Activated CD8-positive, alpha-beta memory T cell treated with anti-CD3 and anti-CD28 coated beads, Interleukin-2, amount 50 U/mL, for 24 hours (primary cell): ENCODE measurements at regions not wholly inside any gene's neighbourhood (a gene's known extent, or its start where the extent isn't known, plus 50 kb on each side); places are given as distances from the start of the nearest gene placed in this dataset.
"Not testable (repeated sequence)": the region's sequence is repeated elsewhere in the genome, so short reads cannot be mapped to it uniquely, and the experiment has no call there.

Experiments
- DNase-seq: peaks from one replicate; pipeline ENCODE4 v3.0.0-alpha.2; 2020; ENCODE audit errors: extremely low read depth

DNA sequence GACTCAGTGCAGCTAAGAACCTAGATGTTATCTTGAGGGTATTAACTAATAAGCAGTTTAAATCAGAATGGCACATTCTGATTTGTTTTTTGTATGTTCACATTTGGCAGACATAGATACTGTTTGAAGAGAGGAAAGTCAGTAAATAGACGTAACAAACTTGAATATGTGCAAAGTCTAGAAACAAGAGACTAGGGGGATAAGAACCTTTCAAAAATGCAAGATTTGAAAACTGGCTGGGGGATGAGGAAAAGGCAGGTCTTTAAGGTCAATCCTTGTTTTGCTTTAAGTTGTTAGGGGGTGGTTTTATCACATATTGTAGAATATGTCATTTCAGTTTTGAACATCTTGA lies 136.5 kb downstream of the ZNF92 start:
- not testable (repeated sequence) for DNase-seq

DNA sequence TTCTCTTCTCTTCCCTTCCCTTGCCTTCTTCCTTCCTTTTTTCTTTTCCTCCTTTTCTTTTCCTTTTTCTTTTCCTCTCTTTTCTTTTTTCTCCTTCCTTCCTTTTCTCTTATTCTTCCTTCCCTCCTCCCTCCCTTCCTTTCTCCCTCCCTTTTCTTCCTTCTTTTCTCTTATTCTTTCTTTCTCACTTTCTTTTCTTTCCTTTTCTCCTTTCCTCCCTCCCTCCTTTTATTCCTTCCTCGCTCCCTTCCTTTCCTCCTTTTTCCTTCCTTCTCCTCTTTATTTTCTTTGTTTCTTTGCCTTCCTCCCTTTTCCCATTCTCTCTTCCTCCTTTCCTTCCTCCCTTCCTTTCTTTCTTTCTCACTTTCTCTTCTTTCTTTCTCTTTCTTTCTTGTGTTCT lies 146.1 kb downstream of the ZNF92 start:
- DNase-seq = not testable (repeated sequence)

- DNase-seq = not testable (repeated sequence)
Measured at GRCh38 chr7:65545465-65546161, 172.0 kb downstream of the ZNF92 start.

DNA sequence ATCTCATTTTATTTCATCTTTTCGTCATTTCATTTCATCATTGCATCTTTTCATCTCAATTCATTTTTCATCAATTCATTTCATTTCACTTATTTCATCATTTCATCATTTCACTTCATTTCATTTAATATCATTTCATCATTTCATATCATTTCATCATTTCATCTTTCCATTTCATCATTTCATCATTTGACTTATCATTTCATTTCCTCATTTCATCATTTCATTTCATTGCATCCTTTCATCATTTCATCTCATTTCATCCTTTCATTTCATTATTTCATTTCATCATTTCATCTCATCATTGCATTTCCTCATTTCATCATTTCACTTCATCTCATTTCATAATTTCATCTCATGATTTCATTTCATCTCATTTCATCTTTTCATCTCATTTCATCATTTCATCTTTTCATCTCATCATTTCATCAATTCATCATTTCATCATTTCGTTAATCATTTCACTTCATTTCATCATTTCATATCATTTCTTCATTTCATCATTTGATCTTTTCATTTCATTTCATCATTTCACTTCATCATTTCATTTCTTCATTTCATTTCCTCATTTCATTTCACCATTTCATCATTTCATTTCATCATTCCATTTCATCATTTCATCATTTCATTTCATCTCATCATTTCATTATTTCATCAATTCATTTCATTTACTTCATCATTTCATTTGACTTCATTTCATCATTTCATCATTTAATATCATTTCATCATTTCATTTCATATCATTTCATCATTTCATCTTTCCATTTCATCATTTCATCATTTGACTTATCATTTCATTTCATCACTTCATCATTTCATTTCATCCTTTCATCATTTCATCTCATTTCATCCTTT lies 176.2 kb downstream of the ZNF92 start:
- not testable (repeated sequence) for DNase-seq

DNA sequence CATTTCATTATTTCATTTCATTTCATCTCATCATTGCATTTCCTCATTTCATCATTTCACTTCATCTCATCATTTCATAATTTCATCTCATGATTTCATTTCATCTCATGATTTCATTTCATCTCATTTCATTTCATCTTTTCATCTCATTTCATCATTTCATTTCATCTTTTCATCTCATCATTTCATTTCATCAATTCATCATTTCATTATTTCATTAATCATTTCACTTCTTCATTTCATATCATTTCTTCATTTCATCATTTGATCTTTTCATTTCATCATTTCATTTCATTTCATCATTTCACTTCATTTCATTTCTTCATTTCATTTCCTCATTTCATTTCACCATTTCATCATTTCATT lies 176.8 kb downstream of the ZNF92 start:
- not testable (repeated sequence) for DNase-seq

DNA sequence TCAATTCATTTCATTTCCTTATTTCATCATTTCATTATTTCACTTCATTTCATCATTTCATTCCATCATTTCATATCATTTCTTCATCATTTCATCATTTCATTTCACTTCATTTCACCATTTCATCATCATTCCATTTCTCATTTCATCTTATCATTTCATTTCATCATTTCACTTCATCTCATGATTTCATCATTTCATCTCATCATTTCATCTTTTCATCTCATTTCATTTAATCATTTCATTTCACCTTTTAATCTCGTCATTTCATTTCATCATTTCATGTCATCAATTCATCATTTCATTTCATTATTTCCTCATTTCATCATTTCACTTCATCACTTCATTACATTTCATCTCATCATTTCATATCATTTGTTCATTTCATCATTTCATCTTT lies 177.4 kb downstream of the ZNF92 start:
- not testable (repeated sequence) for DNase-seq

- DNase-seq = not testable (repeated sequence)
Measured at GRCh38 chr7:65554553-65555476, 181.2 kb downstream of the ZNF92 start.

- not testable (repeated sequence) for DNase-seq
Measured at GRCh38 chr7:65558584-65558983, 184.9 kb downstream of the ZNF92 start.

DNA sequence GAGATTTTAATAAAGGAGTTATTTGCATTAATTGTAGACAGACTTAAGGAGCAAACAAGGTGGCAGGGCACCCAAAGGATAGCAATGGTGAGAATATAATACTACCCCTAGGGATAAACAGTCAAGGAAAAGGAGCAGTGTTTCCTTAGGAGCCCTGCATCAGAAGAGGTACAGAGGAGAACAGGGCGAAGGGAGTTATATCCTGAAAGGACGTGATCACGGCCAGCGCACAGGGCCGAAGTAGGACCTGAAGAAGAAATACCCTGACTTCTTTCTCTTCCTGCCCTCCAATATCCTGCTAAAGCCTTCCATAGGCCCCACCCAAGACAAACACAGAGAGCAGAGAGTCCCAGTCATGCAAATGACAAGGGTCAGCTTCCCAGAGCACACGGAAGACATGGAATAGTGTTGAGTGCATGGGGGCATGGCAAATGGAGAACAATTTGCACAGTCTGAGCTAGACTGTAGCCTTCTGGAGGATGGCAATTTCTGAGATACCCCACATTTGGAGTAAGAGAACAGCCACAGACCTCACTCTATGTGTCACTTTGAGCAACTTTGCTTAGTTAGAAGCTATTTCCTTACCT lies 188.2 kb downstream of the ZNF92 start:
- DNase-seq = not testable (repeated sequence)

- DNase-seq = not testable (repeated sequence)
Measured at GRCh38 chr7:65562522-65562921, 188.9 kb downstream of the ZNF92 start.

DNA sequence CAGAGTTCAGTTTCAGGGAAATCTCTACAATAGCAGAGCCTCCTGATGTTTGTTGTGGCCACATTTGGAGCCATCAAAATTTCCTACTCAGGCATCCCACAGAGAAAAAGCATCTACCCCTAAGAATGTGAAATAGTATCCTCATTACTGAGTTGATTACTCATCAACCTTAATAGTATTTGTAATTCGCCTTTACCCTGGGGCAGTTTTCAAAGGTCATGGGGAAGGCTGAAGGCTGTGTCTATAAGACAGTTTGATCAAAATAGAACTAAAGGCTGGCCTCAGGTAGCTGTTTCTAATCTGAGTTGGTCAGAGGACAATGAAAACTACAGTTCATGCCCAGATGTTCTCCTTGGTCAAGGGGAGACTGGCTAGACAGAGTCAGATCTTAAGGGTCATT lies 189.7 kb downstream of the ZNF92 start:
- not testable (repeated sequence) for DNase-seq

- DNase-seq = not testable (repeated sequence)
Measured at GRCh38 chr7:65568226-65568625, 194.6 kb downstream of the ZNF92 start.

DNA sequence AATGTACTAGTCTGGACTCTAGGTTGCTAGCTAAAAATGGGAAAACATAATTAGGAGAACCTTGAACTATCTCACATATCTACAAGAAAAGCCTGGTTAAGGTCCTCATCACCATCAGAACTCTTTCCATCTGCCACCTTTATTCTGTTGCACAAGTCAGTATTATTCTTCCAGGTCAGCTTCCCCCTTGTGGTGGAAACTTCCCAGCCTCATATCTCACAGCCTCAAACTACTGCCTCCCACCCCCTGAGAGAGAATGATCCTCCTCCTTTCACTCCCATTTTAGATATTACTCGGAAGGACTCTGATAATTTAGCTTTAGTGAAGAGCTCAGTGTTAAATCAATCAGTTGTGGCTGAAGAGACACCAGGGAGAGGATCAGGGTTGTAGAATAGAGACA lies 197.3 kb downstream of the ZNF92 start:
- DNase-seq = not testable (repeated sequence)

DNA sequence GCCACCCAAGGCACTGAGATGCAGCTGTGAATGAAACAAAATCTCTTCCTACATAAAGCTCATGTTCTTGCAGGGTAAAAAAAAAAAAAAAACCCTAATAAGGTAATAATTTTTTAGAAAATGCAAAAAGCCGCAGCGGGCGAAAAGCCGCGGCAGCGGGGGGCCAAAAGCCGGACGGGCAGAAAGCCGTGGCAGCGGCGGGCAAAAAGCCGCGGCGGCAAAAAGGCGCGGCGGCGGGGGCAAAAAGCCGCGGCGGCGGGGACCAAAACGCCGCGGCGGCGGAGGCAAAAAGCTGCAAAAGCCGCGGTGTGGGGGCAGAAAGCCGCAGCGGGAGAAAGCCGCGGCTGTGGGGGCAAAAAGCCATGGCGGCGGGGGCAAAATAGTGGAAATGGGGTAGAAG lies 198.9 kb downstream of the ZNF92 start:
- DNase-seq = not testable (repeated sequence)

DNA sequence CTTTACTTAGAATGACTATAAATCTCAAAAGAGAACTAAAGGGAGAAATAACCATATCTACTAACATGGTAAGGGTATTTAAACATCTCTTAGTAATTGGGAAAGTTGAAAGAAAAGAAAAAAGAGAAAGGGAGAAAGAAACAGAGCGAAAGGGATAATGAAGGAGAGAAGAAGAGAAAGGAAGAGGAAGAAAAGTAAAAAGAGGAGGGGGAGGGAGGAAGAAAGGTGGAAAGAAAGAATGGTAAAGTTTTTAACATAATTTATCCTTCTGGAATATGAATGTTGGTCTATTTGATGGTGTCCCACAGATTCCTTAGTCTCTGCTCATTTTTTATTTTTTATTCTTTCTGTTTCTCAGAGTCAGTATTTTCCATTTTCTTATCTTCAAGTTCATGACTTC lies 202.7 kb downstream of the ZNF92 start:
- not testable (repeated sequence) for DNase-seq

- not testable (repeated sequence) for DNase-seq
Measured at GRCh38 chr7:65582518-65583119, 209.0 kb downstream of the ZNF92 start.

DNA sequence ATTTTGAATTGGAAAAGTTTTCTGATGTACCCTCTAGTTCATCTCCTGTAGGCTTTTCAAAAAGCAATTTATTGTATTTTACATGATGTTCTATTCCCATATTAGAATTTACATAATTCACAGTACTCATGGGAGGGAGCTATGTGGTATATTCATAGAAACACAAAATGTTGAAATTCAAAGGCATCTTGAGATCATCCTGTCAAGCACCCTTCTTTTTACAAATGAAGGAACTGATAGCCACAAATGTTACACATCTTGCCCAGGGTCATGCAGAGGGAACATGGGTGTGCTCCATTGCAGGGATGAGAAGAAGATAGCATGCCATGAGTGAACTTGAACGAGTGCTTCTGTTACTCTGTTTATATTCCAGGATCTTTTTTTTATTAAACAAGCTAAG lies 228.8 kb downstream of the ZNF92 start:
- DNase-seq = not testable (repeated sequence)

DNA sequence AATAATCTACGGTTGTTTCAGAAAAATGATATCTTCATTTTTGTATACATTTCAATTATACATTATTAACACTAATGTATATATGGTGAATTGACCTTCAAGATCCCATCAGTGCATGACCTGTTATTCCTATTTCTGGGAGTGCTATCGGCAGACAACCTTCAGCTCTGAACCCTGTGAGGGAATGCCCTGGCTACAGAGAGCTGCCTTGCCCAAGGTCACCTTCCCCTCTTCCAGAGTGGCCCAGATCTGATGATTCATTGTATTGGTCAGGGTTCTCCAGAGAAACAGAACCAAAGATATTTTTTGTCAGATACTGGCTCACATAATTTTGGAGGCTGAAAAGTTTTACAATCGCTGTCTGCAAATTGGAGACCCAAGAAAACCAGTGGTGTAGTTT lies 235.5 kb downstream of the ZNF92 start:
- no peak for DNase-seq

- DNase-seq = not testable (repeated sequence)
Measured at GRCh38 chr7:65613644-65614289, 240.1 kb downstream of the ZNF92 start.

- not testable (repeated sequence) for DNase-seq
Measured at GRCh38 chr7:65616111-65616510, 242.5 kb downstream of the ZNF92 start.

DNA sequence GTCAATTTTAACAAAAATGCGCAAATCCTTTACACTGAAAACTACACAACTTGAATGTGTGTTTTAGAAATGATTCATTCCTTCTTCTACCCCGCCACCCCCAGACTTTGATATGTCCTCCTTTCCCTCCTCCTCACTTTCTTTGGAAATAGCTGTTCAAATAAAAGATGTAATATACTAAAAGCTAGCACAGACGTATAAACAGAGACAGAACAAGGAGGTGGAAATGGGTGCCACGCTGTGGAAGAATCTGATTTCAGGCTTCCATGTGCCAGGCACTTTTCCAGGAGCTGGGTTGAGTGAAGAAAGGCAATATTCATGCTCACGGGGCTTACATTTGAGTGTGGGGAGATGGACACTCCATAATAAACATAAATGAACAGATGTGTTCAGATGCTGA lies 246.6 kb downstream of the ZNF92 start:
- not testable (repeated sequence) for DNase-seq
